CD14-positive monocyte (primary cell): ENCODE measurements at regions not wholly inside any gene's neighbourhood (a gene's known extent, or its start where the extent isn't known, plus 50 kb on each side); places are given as distances from the start of the nearest gene placed in this dataset.

Source experiments
- DNase-seq, 3 donors: peaks; one replicate each; pipeline ENCODE4 v3.0.0-alpha.2; 2011 to 2022
- H2AFZ ChIP-seq: 2 replicates; pipeline ENCODE4 v1.6.0; 2012; ENCODE audit warnings: mild to moderate bottlenecking, low read depth, low read length, inconsistent platforms; ENCODE audit not compliant: insufficient read depth, poor library complexity, severe bottlenecking
- H3K27ac ChIP-seq, 2 donors: 1 replicate in 1 of 2; 2 replicates in 1 of 2; pipeline ENCODE4 v1.5.1; 2012 to 2013; ENCODE audit warnings: low read length in 2 of 2, control low read depth in 1 of 2, inconsistent platforms in 1 of 2, low read depth in 1 of 2, mild to moderate bottlenecking in 1 of 2
- H3K27me3 ChIP-seq, 2 donors: one replicate each; pipeline versions ENCODE4 v1.6.0 to v1.6.1; 2011 to 2013; ENCODE audit warnings: low read length in 2 of 2; ENCODE audit not compliant: control insufficient read depth in 2 of 2, insufficient read depth in 2 of 2
- H3K36me3 ChIP-seq, 2 donors: replicated peaks in 1 of 2; 1 replicate in 1 of 2; 2 replicates in 1 of 2; pipeline versions ENCODE4 v1.5.1 to v1.6.1; 2012 to 2013; ENCODE audit warnings: low read length in 2 of 2, control low read depth in 1 of 2, inconsistent platforms in 1 of 2, mild to moderate bottlenecking in 1 of 2; ENCODE audit not compliant: insufficient read depth in 2 of 2, control insufficient read depth in 1 of 2
- H3K4me1 ChIP-seq, 2 donors: 1 replicate in 1 of 2; 2 replicates in 1 of 2; pipeline versions ENCODE4 v1.5.1 to v1.6.1; 2012 to 2013; ENCODE audit warnings: low read length in 2 of 2, control low read depth in 1 of 2, inconsistent platforms in 1 of 2, mild to moderate bottlenecking in 1 of 2, moderate library complexity in 1 of 2; ENCODE audit not compliant: insufficient read depth in 2 of 2, control insufficient read depth in 1 of 2
- H3K4me2 ChIP-seq: replicated peaks from 2 replicates; pipeline ENCODE3; 2012; ENCODE audit warnings: low read length, moderate library complexity, mild to moderate bottlenecking; ENCODE audit not compliant: poor library complexity, severe bottlenecking; ENCODE audit errors: extremely low read depth
- H3K4me3 ChIP-seq, 3 experiments: fragments of 200-600 bp in 1 of 3; sonication (generic) in 1 of 3; replicated peaks in 1 of 3; 1 replicate in 2 of 3; 2 replicates in 1 of 3; pipeline ENCODE4 v1.5.1; 2011 to 2013; ENCODE audit warnings: low read length in 3 of 3, mild to moderate bottlenecking in 3 of 3, control low read depth in 2 of 3, low read depth in 2 of 3, inconsistent platforms in 1 of 3, moderate library complexity in 1 of 3
- H3K79me2 ChIP-seq: 2 replicates; pipeline ENCODE4 v1.6.0; 2012; ENCODE audit warnings: mild to moderate bottlenecking, control low read depth, inconsistent platforms, low read length, moderate library complexity; ENCODE audit not compliant: insufficient read depth
- H3K9ac ChIP-seq: 2 replicates; pipeline ENCODE4 v1.6.0; 2017; ENCODE audit warnings: low read length, mild to moderate bottlenecking; ENCODE audit not compliant: insufficient read depth, poor library complexity, severe bottlenecking
- H3K9me3 ChIP-seq, 2 donors: replicated peaks in 1 of 2; 1 replicate in 1 of 2; 2 replicates in 1 of 2; pipeline versions ENCODE4 v1.5.1 to v1.6.1; 2012 to 2013; ENCODE audit warnings: low read length in 2 of 2, control low read depth in 1 of 2; ENCODE audit not compliant: control insufficient read depth in 1 of 2, insufficient read depth in 1 of 2
- H4K20me1 ChIP-seq: 2 replicates; pipeline ENCODE4 v1.6.0; 2012; ENCODE audit warnings: mild to moderate bottlenecking, low read length, control low read depth, moderate library complexity; ENCODE audit not compliant: insufficient read depth
- H3K27ac Mint-ChIP-seq, 7 donors: one replicate each; pipeline ENCODE4 v1.8.0; 2020; ENCODE audit warnings: mild to moderate bottlenecking in 7 of 7, mixed read lengths in 7 of 7, moderate library complexity in 6 of 7, inconsistent platforms in 2 of 7
- H3K27me3 Mint-ChIP-seq, 3 donors: one replicate each; pipeline ENCODE4 v1.8.0; 2021 to 2022; ENCODE audit warnings: low read depth in 3 of 3, mild to moderate bottlenecking in 3 of 3, mixed read lengths in 3 of 3, moderate library complexity in 3 of 3, inconsistent platforms in 1 of 3
- H3K36me3 Mint-ChIP-seq, 2 donors: one replicate each; pipeline ENCODE4 v1.8.0; 2020; ENCODE audit warnings: mixed read lengths in 2 of 2, inconsistent platforms in 1 of 2, mild to moderate bottlenecking in 1 of 2
- H3K4me1 Mint-ChIP-seq: one replicate; pipeline ENCODE4 v1.8.0; 2020; ENCODE audit warnings: mild to moderate bottlenecking, mixed read lengths
- H3K4me3 Mint-ChIP-seq, 2 donors: one replicate each; pipeline ENCODE4 v1.8.0; 2020; ENCODE audit warnings: mild to moderate bottlenecking in 2 of 2, mixed read lengths in 2 of 2, moderate library complexity in 1 of 2
- H3K9me3 Mint-ChIP-seq, 7 donors: one replicate each; pipeline ENCODE4 v1.8.0; 2020 to 2022; ENCODE audit warnings: mixed read lengths in 7 of 7, mild to moderate bottlenecking in 6 of 7, moderate library complexity in 6 of 7, inconsistent platforms in 2 of 7
- WGBS: methylation state at CpG from one replicate; pipeline ENCODE4 v1.1.5; 2013; ENCODE audit warnings: missing lambda C conversion rate; ENCODE audit not compliant: insufficient coverage; 5-methylcytosine and 5-hydroxymethylcytosine counted together
- intact Hi-C, 2 donors: fragments of 100-400 bp; cut with micrococcal nuclease; formaldehyde crosslinking; loops; one replicate each; pipeline versions ENCODE4 v1.15.0 to v1.15.1; 2023
- TF ChIP-seq, protein P1 (sequence below): fragments of 200-600 bp; IDR thresholded peaks from one replicate; pipeline ENCODE4 v1.8.0; 2022; ENCODE audit warnings: antibody characterized with exemption, mild to moderate bottlenecking

- peaks cover 0 to 6% (median 2%) of the 10 kb centered on the region in 7 donors for H3K9me3 Mint-ChIP-seq
- H3K27ac ChIP-seq = no peak overlapping the region
- TF ChIP-seq, protein P1, sequence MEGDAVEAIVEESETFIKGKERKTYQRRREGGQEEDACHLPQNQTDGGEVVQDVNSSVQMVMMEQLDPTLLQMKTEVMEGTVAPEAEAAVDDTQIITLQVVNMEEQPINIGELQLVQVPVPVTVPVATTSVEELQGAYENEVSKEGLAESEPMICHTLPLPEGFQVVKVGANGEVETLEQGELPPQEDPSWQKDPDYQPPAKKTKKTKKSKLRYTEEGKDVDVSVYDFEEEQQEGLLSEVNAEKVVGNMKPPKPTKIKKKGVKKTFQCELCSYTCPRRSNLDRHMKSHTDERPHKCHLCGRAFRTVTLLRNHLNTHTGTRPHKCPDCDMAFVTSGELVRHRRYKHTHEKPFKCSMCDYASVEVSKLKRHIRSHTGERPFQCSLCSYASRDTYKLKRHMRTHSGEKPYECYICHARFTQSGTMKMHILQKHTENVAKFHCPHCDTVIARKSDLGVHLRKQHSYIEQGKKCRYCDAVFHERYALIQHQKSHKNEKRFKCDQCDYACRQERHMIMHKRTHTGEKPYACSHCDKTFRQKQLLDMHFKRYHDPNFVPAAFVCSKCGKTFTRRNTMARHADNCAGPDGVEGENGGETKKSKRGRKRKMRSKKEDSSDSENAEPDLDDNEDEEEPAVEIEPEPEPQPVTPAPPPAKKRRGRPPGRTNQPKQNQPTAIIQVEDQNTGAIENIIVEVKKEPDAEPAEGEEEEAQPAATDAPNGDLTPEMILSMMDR = no peak
Measured at GRCh38 chr3:83946049-83946448, 1012.7 kb upstream of the CADM2 start.

GRCh38 chr3:83946554-83946953 lies 1012.2 kb upstream of the CADM2 start:
- TF ChIP-seq, protein P1 = no peak
- H3K36me3 ChIP-seq = no peaks in the 10 kb centered on the region
- Mint-ChIP-seq H3K27ac (no peak overlapping the region), H3K27me3 (no peaks in the 10 kb centered on the region), H3K36me3 (no peaks in the 10 kb centered on the region), H3K4me1 (no peaks in the 10 kb centered on the region), H3K4me3 (no peak overlapping the region), H3K9me3 (peaks cover 0 to 6% (median 1%) of the 10 kb centered on the region in 7 donors)
- H3K27me3 ChIP-seq = no peaks in the 10 kb centered on the region
- H2AFZ ChIP-seq = no peak overlapping the region
- no peak for DNase-seq
- no peaks in the 10 kb centered on the region for H3K4me1 ChIP-seq
- peaks cover 4 to 11% of the 10 kb centered on the region in 2 donors for H3K9me3 ChIP-seq
- intact Hi-C loops = no loop called here
- H3K27ac ChIP-seq = no peak overlapping the region
- H3K4me3 ChIP-seq = no peak overlapping the region
- H3K4me2 ChIP-seq = no peak overlapping the region
- H4K20me1 ChIP-seq = no peaks in the 10 kb centered on the region
- no peaks in the 10 kb centered on the region for H3K79me2 ChIP-seq
- H3K9ac ChIP-seq = no peak overlapping the region
- WGBS = 33% methylated on average over 3 of the region's 4 CpGs

More at GRCh38 chr3:83946049-83946448, 1012.7 kb upstream of the CADM2 start:
- Histone ChIP-seq H3K4me3 (no peak overlapping the region), H3K9me3 (peaks cover 4 to 11% of the 10 kb centered on the region in 2 donors), H2AFZ (no peak overlapping the region), H3K79me2 (no peaks in the 10 kb centered on the region), H3K9ac (no peak overlapping the region), H4K20me1 (no peaks in the 10 kb centered on the region), H3K27me3 (no peaks in the 10 kb centered on the region), H3K4me1 (no peaks in the 10 kb centered on the region), H3K4me2 (no peak overlapping the region), H3K36me3 (no peaks in the 10 kb centered on the region)
- H3K4me1 Mint-ChIP-seq = no peaks in the 10 kb centered on the region
- no peak for DNase-seq
- H3K4me3 Mint-ChIP-seq = no peak overlapping the region
- no peaks in the 10 kb centered on the region for H3K27me3 Mint-ChIP-seq
- H3K27ac Mint-ChIP-seq = no peak overlapping the region
- no peaks in the 10 kb centered on the region for H3K36me3 Mint-ChIP-seq
- intact Hi-C loops = no loop called here
